ENCODE measurements at regions not wholly inside any gene's neighbourhood (a gene's known extent, or its start where the extent isn't known, plus 50 kb on each side); places are given as distances from the start of the nearest gene placed in this dataset.
"Not testable (repeated sequence)": the region's sequence is repeated elsewhere in the genome, so short reads cannot be mapped to it uniquely, and the experiment has no call there.

GRCh38 chr16:5282152-5282551 is 184.6 kb upstream of the EEF2KMT start:
- H3K9me3 ChIP-seq (ENCODE audit: control insufficient read depth, insufficient read depth, low read length); H3K36me3 ChIP-seq (ENCODE audit: control insufficient read depth, insufficient read depth, low read length); DNase-seq (ENCODE audit: low read depth in 4 of 6, low spot score in 6 of 6); H3K27ac ChIP-seq (ENCODE audit: low read depth, low read length); H3K4me1 ChIP-seq (ENCODE audit: control insufficient read depth, insufficient read depth, low read length); H3K27me3 ChIP-seq (ENCODE audit: control insufficient read depth, insufficient read depth, low read length); H3K4me3 ChIP-seq (ENCODE audit: low read depth, low read length): not testable (repeated sequence)
- 100% methylated on average over 1 of the region's 2 CpGs for WGBS (ENCODE audit: insufficient coverage)

- Histone ChIP-seq H3K4me3 (ENCODE audit: low read depth, low read length) (no peak overlapping the region), H3K27me3 (ENCODE audit: control insufficient read depth, insufficient read depth, low read length) (no peaks in the 10 kb centered on the region), H3K4me1 (ENCODE audit: control insufficient read depth, insufficient read depth, low read length) (no peaks in the 10 kb centered on the region), H3K9me3 (ENCODE audit: control insufficient read depth, insufficient read depth, low read length) (no peaks in the 10 kb centered on the region), H3K36me3 (ENCODE audit: control insufficient read depth, insufficient read depth, low read length) (no peaks in the 10 kb centered on the region), H3K27ac (ENCODE audit: low read depth, low read length) (no peak overlapping the region)
- DNase-seq (ENCODE audit: low read depth in 4 of 6, low spot score in 6 of 6), result no peak
- WGBS (ENCODE audit: insufficient coverage), result 87% methylated on average over 7 of the region's 11 CpGs
These were observed 159.9 kb upstream of the EEF2KMT start for GRCh38 chr16:5257462-5257861.

GRCh38 chr16:5252791-5253190 is 155.2 kb upstream of the EEF2KMT start:
- Histone ChIP-seq H3K9me3 (ENCODE audit: control insufficient read depth, insufficient read depth, low read length) (no peaks in the 10 kb centered on the region), H3K27me3 (ENCODE audit: control insufficient read depth, insufficient read depth, low read length) (no peaks in the 10 kb centered on the region), H3K4me1 (ENCODE audit: control insufficient read depth, insufficient read depth, low read length) (peaks cover 9% of the 10 kb centered on the region), H3K4me3 (ENCODE audit: low read depth, low read length) (no peak overlapping the region), H3K27ac (ENCODE audit: low read depth, low read length) (no peak overlapping the region), H3K36me3 (ENCODE audit: control insufficient read depth, insufficient read depth, low read length) (no peaks in the 10 kb centered on the region)
- WGBS (ENCODE audit: insufficient coverage), result 14% methylated on average over 4 of the region's 7 CpGs
- peak in 3 of 6 donors; percentile 12 to 64 (median 54) for DNase-seq (ENCODE audit: low read depth in 4 of 6, low spot score in 6 of 6)

GRCh38 chr16:5247403-5247802 is 149.8 kb upstream of the EEF2KMT start:
- H3K4me1 ChIP-seq (ENCODE audit: control insufficient read depth, insufficient read depth, low read length); H3K9me3 ChIP-seq (ENCODE audit: control insufficient read depth, insufficient read depth, low read length); H3K36me3 ChIP-seq (ENCODE audit: control insufficient read depth, insufficient read depth, low read length); H3K4me3 ChIP-seq (ENCODE audit: low read depth, low read length); H3K27ac ChIP-seq (ENCODE audit: low read depth, low read length); H3K27me3 ChIP-seq (ENCODE audit: control insufficient read depth, insufficient read depth, low read length); DNase-seq (ENCODE audit: low read depth in 4 of 6, low spot score in 6 of 6): not testable (repeated sequence)
- 83% methylated on average over 2 of the region's 4 CpGs for WGBS (ENCODE audit: insufficient coverage)

- H3K36me3 ChIP-seq (ENCODE audit: control insufficient read depth, insufficient read depth, low read length); DNase-seq (ENCODE audit: low read depth in 4 of 6, low spot score in 6 of 6); H3K4me3 ChIP-seq (ENCODE audit: low read depth, low read length); H3K4me1 ChIP-seq (ENCODE audit: control insufficient read depth, insufficient read depth, low read length); H3K27ac ChIP-seq (ENCODE audit: low read depth, low read length); H3K9me3 ChIP-seq (ENCODE audit: control insufficient read depth, insufficient read depth, low read length); H3K27me3 ChIP-seq (ENCODE audit: control insufficient read depth, insufficient read depth, low read length): not testable (repeated sequence)
- WGBS (ENCODE audit: insufficient coverage), result 0% methylated on average over 10 of the region's 18 CpGs
These were observed 142.7 kb upstream of the EEF2KMT start for GRCh38 chr16:5240278-5240626.

GRCh38 chr16:5239472-5240277 is 142.1 kb upstream of the EEF2KMT start:
- H3K4me3 ChIP-seq (ENCODE audit: low read depth, low read length); H3K36me3 ChIP-seq (ENCODE audit: control insufficient read depth, insufficient read depth, low read length); H3K27ac ChIP-seq (ENCODE audit: low read depth, low read length); H3K9me3 ChIP-seq (ENCODE audit: control insufficient read depth, insufficient read depth, low read length); H3K4me1 ChIP-seq (ENCODE audit: control insufficient read depth, insufficient read depth, low read length); H3K27me3 ChIP-seq (ENCODE audit: control insufficient read depth, insufficient read depth, low read length): not testable (repeated sequence)
- DNase-seq (ENCODE audit: low read depth in 4 of 6, low spot score in 6 of 6), result peak in 3 of 6 donors; percentile 36 to 65 (median 61)
- WGBS (ENCODE audit: insufficient coverage), result under 1% methylated on average over 34 of the region's 89 CpGs

GRCh38 chr16:5235119-5235518 is 137.5 kb upstream of the EEF2KMT start:
- DNase-seq (ENCODE audit: low read depth in 4 of 6, low spot score in 6 of 6), result no peak
- Histone ChIP-seq H3K4me3 (ENCODE audit: low read depth, low read length) (no peak overlapping the region), H3K27me3 (ENCODE audit: control insufficient read depth, insufficient read depth, low read length) (peaks cover 3% of the 10 kb centered on the region), H3K4me1 (ENCODE audit: control insufficient read depth, insufficient read depth, low read length) (no peaks in the 10 kb centered on the region), H3K9me3 (ENCODE audit: control insufficient read depth, insufficient read depth, low read length) (no peaks in the 10 kb centered on the region), H3K36me3 (ENCODE audit: control insufficient read depth, insufficient read depth, low read length) (no peaks in the 10 kb centered on the region), H3K27ac (ENCODE audit: low read depth, low read length) (no peak overlapping the region)
- 84% methylated on average over 7 of the region's 8 CpGs for WGBS (ENCODE audit: insufficient coverage)

- WGBS (ENCODE audit: insufficient coverage), result 82% methylated on average over 17 of the region's 21 CpGs
- H3K4me3 ChIP-seq (ENCODE audit: low read depth, low read length), result no peak overlapping the region
- no peak overlapping the region for H3K27ac ChIP-seq (ENCODE audit: low read depth, low read length)
- H3K27me3 ChIP-seq (ENCODE audit: control insufficient read depth, insufficient read depth, low read length), result peaks cover 3% of the 10 kb centered on the region
- no peak for DNase-seq (ENCODE audit: low read depth in 4 of 6, low spot score in 6 of 6)
- no peaks in the 10 kb centered on the region for H3K4me1 ChIP-seq (ENCODE audit: control insufficient read depth, insufficient read depth, low read length)
- H3K9me3 ChIP-seq (ENCODE audit: control insufficient read depth, insufficient read depth, low read length), result no peaks in the 10 kb centered on the region
- H3K36me3 ChIP-seq (ENCODE audit: control insufficient read depth, insufficient read depth, low read length), result no peaks in the 10 kb centered on the region
These were observed 136.9 kb upstream of the EEF2KMT start for GRCh38 chr16:5234295-5235050.

GRCh38 chr16:5231246-5231759 is 133.7 kb upstream of the EEF2KMT start:
- DNase-seq (ENCODE audit: low read depth in 4 of 6, low spot score in 6 of 6), result no peak
- no peaks in the 10 kb centered on the region for H3K27me3 ChIP-seq (ENCODE audit: control insufficient read depth, insufficient read depth, low read length)
- H3K4me3 ChIP-seq (ENCODE audit: low read depth, low read length), result no peak overlapping the region
- peaks cover under 1% of the 10 kb centered on the region for H3K4me1 ChIP-seq (ENCODE audit: control insufficient read depth, insufficient read depth, low read length)
- 90% methylated on average over 5 of the region's 5 CpGs for WGBS (ENCODE audit: insufficient coverage)
- no peaks in the 10 kb centered on the region for H3K36me3 ChIP-seq (ENCODE audit: control insufficient read depth, insufficient read depth, low read length)
- no peaks in the 10 kb centered on the region for H3K9me3 ChIP-seq (ENCODE audit: control insufficient read depth, insufficient read depth, low read length)
- H3K27ac ChIP-seq (ENCODE audit: low read depth, low read length), result no peak overlapping the region

GRCh38 chr16:5228369-5228768 is 130.8 kb upstream of the EEF2KMT start:
- H3K4me3 ChIP-seq (ENCODE audit: low read depth, low read length), result no peak overlapping the region
- H3K4me1 ChIP-seq (ENCODE audit: control insufficient read depth, insufficient read depth, low read length), result peaks cover 7% of the 10 kb centered on the region
- no peaks in the 10 kb centered on the region for H3K27me3 ChIP-seq (ENCODE audit: control insufficient read depth, insufficient read depth, low read length)
- H3K36me3 ChIP-seq (ENCODE audit: control insufficient read depth, insufficient read depth, low read length), result no peaks in the 10 kb centered on the region
- no peaks in the 10 kb centered on the region for H3K9me3 ChIP-seq (ENCODE audit: control insufficient read depth, insufficient read depth, low read length)
- no peak for DNase-seq (ENCODE audit: low read depth in 4 of 6, low spot score in 6 of 6)
- WGBS (ENCODE audit: insufficient coverage), result 22% methylated on average over 3 of the region's 3 CpGs
- no peak overlapping the region for H3K27ac ChIP-seq (ENCODE audit: low read depth, low read length)
